Fibroblast of lung (primary cell): ENCODE measurements at regions not wholly inside any gene's neighbourhood (a gene's known extent, or its start where the extent isn't known, plus 50 kb on each side); places are given as distances from the start of the nearest gene placed in this dataset.
"Not testable (repeated sequence)": the region's sequence is repeated elsewhere in the genome, so short reads cannot be mapped to it uniquely, and the experiment has no call there.

Experiments
- CTCF ChIP-seq, 2 donors: IDR thresholded peaks in 1 of 2; conservative IDR thresholded peaks in 1 of 2; 1 replicate in 1 of 2; 2 replicates in 1 of 2; pipeline ENCODE4 v1.5.1; 2011 to 2012; ENCODE audit warnings: low read length in 2 of 2, control low read depth in 1 of 2, inconsistent platforms in 1 of 2, low read depth in 1 of 2, mild to moderate bottlenecking in 1 of 2
- EZH2 ChIP-seq: IDR thresholded peaks from 2 replicates; pipeline ENCODE4 v1.5.1; 2012; ENCODE audit warnings: low read length, control low read depth, mild to moderate bottlenecking; ENCODE audit errors: missing control alignments

DNA sequence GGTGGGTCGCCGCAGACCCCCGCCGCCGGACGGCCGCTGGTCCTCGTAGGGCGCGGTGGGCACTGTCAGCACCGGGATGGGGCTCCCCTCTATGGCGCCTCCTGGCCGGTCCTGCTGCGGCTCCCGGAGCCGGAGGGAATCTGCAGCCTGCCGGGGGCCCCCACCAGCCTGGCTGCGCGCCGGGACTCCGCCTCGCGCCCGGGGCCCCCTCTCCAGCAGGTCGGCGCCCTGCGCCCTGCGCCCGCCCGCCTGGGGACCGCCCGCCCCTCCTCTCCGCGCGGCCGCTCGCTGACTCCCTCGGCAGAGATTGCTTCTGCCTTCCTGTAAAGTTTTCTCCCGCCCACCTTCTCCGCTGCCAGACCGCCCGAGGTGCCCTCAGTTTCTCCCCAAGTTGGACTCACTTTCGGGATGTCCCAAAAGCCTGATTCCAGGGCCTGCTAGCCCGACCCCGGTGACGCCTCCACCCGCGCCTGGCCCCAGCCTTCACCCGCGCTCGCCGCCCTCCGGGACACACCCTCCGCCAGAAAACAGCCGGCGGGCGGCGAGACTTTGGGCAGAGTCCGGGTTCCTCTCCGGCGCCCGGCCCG lies 54.0 kb downstream of the FOXD4L6 start:
- not testable (repeated sequence) for TF ChIP-seq EZH2; CTCF (conservative IDR thresholded peaks at IDR 0.05 in 1 of 2, IDR thresholded peaks at IDR 0.05 in 1 of 2; ENCODE audit: low read depth in 1 of 2, low read length in 2 of 2)
